Body of pancreas (tissue), 4 donors: ENCODE measurements at regions not wholly inside any gene's neighbourhood (a gene's known extent, or its start where the extent isn't known, plus 50 kb on each side); places are given as distances from the start of the nearest gene placed in this dataset.
A peak's percentile ranks its signal among the peaks of the same experiment; 100 is the strongest.

ENCODE experiments used
- ATAC-seq: fragments of 150-250 bp; one replicate; pipeline ENCODE4 v1.9.1; 2016
- DNase-seq, 4 donors: peaks; one replicate each; pipeline ENCODE4 v3.0.0-alpha.2; 2019
- H3K27ac ChIP-seq, 4 donors: fragments of 200-600 bp; sonication (generic); 1 replicate in 3 of 4; 2 replicates in 1 of 4; pipeline versions ENCODE4 v1.5.1 to v1.6.1; 2016 to 2019; ENCODE audit warnings: mild to moderate bottlenecking in 1 of 4, mixed read lengths in 1 of 4, moderate library complexity in 1 of 4
- H3K27me3 ChIP-seq, 2 donors: fragments of 200-600 bp; sonication (generic); one replicate each; pipeline ENCODE4 v1.6.0; 2016; ENCODE audit warnings: mild to moderate bottlenecking in 1 of 2
- H3K36me3 ChIP-seq, 2 donors: fragments of 200-600 bp; sonication (generic); replicated peaks in 1 of 2; 2 replicates each; pipeline ENCODE4 v1.5.1; 2016; ENCODE audit warnings: low read depth in 2 of 2; ENCODE audit not compliant: insufficient read depth in 1 of 2
- H3K4me1 ChIP-seq: fragments of 200-600 bp; sonication (generic); one replicate; pipeline ENCODE4 v1.6.0; 2016
- H3K4me3 ChIP-seq, 2 donors: fragments of 200-600 bp; sonication (generic); 1 replicate in 1 of 2; 2 replicates in 1 of 2; pipeline ENCODE4 v1.5.1; 2016 to 2019
- H3K9me3 ChIP-seq, 3 donors: fragments of 200-600 bp; sonication (generic); 1 replicate in 2 of 3; 2 replicates in 1 of 3; pipeline ENCODE4 v1.5.1; 2016
- POLR2A ChIP-seq, 3 donors: fragments of 450-650 bp; IDR thresholded peaks; one replicate each; pipeline ENCODE4 v1.6.1; 2016; ENCODE audit warnings: antibody characterized with exemption in 3 of 3, mild to moderate bottlenecking in 2 of 3
- WGBS, 2 donors: methylation state at CpG; one replicate each; pipeline ENCODE4 v1.1.5; 2017; 5-methylcytosine and 5-hydroxymethylcytosine counted together
- intact Hi-C: fragments of 100-400 bp; cut with DNase I; formaldehyde crosslinking; loops from one replicate; pipeline ENCODE4 v1.15.1; 2023
- TF ChIP-seq, protein P1 (sequence below), 7 experiments: fragments of 450-650 bp in 4 of 7; fragments of 200-600 bp in 3 of 7; sonication (generic) in 3 of 7; IDR thresholded peaks; one replicate each; pipeline ENCODE4 v1.5.1; 2016 to 2019; ENCODE audit warnings: antibody characterized with exemption in 7 of 7

DNA sequence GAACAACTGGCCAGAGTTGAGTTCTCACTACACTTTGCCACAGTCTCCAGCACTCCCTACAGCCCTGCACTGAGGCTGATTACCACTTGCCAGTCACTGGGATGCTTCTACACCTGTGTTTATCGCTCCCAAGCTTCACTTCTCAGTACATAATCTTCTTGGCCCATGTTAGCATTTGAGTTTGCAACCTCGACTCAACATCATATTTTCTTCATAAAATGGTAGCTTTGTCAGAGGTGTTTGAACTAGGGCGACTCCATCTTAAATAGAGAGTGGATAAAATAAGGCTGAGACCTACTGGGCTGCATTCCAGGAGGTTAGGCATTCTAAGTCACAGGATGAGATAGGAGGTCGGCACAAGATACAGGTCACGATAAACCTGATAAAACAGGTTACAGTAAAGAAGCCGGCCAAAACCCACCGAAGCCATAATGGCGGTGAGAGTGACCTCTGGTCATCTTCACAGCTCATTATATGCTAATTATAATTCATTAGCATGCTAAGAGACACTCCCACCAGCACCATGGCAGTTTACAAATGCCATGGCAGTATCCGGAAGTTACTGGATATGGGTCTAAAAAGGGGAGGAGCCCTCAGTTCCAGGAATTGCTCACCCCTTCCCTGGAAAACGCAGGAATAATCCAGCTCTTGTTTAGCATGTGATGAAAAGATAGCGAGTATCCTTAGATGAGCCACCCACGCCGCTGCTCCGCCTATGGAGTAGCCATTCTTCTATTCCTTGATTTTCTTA, 105.8 kb upstream of the KLF6 start:
- Histone ChIP-seq H3K4me1 (peaks cover 30% of the 10 kb centered on the region), H3K36me3 (no peaks in the 10 kb centered on the region), H3K27ac (peak overlapping the region in 2 of 4 donors; percentile 23 to 30), H3K27me3 (no peaks in the 10 kb centered on the region), H3K4me3 (no peak overlapping the region), H3K9me3 (no peaks in the 10 kb centered on the region)
- DNase-seq (no peak), ATAC-seq (no peak)
- WGBS, 2 donors: 78 to 83% methylated on average over 14 of the region's 14 CpGs
- no peak for TF ChIP-seq POLR2A (IDR thresholded peaks at IDR 0.05)
- TF ChIP-seq, protein P1, sequence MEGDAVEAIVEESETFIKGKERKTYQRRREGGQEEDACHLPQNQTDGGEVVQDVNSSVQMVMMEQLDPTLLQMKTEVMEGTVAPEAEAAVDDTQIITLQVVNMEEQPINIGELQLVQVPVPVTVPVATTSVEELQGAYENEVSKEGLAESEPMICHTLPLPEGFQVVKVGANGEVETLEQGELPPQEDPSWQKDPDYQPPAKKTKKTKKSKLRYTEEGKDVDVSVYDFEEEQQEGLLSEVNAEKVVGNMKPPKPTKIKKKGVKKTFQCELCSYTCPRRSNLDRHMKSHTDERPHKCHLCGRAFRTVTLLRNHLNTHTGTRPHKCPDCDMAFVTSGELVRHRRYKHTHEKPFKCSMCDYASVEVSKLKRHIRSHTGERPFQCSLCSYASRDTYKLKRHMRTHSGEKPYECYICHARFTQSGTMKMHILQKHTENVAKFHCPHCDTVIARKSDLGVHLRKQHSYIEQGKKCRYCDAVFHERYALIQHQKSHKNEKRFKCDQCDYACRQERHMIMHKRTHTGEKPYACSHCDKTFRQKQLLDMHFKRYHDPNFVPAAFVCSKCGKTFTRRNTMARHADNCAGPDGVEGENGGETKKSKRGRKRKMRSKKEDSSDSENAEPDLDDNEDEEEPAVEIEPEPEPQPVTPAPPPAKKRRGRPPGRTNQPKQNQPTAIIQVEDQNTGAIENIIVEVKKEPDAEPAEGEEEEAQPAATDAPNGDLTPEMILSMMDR (IDR thresholded peaks at IDR 0.05): no peak
- intact Hi-C loops: no loop called here

DNA sequence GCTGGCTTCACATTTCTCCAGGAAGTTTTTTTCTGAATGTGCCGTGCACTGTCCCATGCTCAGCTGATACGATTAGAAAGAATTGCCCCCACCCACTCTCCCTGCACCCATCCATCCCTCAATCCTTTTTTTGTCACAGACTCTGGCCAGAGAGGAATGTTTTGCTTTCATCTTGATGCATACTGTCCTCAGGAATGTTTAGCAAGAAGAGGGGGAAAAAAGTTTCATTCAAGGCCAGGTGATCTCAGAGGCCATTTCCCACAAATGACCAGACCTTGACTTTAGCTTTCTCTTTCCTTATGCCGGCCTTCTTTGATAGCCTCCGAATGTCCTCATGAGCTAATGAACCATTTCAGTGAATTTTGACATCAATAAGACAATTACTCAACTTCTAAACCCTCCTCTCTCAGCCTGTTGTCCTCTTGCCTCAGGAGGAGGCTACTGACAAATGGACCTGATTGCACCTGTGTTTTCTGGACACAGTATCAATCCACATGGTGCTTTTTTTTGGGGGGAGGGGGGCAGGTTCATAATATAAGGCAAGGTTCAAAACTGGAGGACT, 105.0 kb upstream of the KLF6 start:
- ATAC-seq (peak; percentile 7), DNase-seq (peak in 1 of 4 donors; percentile 43)
- TF ChIP-seq POLR2A (IDR thresholded peaks at IDR 0.05): no peak
- TF ChIP-seq, protein P1 (IDR thresholded peaks at IDR 0.05): no peak
- H3K4me3 ChIP-seq: no peak overlapping the region
- H3K4me1 ChIP-seq: peaks cover 36% of the 10 kb centered on the region
- peak overlapping the region in 2 of 4 donors; percentile 23 to 30 for H3K27ac ChIP-seq
- 35 to 37% methylated on average over 4 of the region's 4 CpGs for WGBS, 2 donors
- no peaks in the 10 kb centered on the region for H3K27me3 ChIP-seq
- no peaks in the 10 kb centered on the region for H3K36me3 ChIP-seq
- intact Hi-C loops: no loop called here
- H3K9me3 ChIP-seq: no peaks in the 10 kb centered on the region

DNA sequence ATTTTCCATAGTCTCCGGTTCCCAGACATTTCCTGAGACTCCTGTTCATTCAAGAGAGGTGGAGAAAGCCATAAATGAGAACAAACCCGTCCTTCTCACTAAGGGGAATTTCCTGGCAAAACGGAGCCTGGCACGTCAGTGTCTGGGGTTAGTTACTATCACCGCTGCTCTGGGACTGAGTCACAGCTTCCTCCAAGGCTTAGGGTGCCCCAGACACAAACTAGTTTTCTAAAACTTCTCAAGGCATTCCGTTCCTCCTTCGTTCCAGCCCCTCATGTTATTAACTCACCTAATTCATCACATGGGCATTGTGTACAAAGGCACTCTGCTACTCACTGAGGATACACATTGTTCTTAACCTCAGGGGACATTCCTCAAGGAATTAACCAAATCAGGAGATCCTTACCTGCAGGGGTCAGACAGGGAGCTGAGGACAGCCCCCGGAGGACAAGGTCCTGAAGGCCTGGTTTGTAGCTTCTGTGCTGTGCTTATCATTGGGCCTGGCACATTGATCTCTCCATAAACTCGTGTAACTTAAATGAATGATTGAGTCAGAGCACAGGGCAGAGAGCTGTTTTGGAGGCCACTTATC, 103.0 kb upstream of the KLF6 start:
- no peak overlapping the region for H3K4me3 ChIP-seq
- peak in 2 of 4 donors; percentile 20 to 59 for DNase-seq
- peaks cover 36% of the 10 kb centered on the region for H3K4me1 ChIP-seq
- H3K27me3 ChIP-seq: no peaks in the 10 kb centered on the region
- no peaks in the 10 kb centered on the region for H3K9me3 ChIP-seq
- 43 to 53% methylated on average over 9 of the region's 9 CpGs for WGBS, 2 donors
- H3K36me3 ChIP-seq: no peaks in the 10 kb centered on the region
- peak overlapping the region; percentile 48 to 94 (median 88) for H3K27ac ChIP-seq
- intact Hi-C loops: no loop called here
- no peak for ATAC-seq
- TF ChIP-seq, protein P1 (IDR thresholded peaks at IDR 0.05): no peak
- peak in 1 of 3 donors; percentile 13 for TF ChIP-seq POLR2A (IDR thresholded peaks at IDR 0.05)

GRCh38 chr10:3887404-3887803, 102.4 kb upstream of the KLF6 start:
- Histone ChIP-seq H3K4me1 (peaks cover 36% of the 10 kb centered on the region), H3K27me3 (no peaks in the 10 kb centered on the region), H3K4me3 (no peak overlapping the region), H3K9me3 (no peaks in the 10 kb centered on the region), H3K36me3 (no peaks in the 10 kb centered on the region), H3K27ac (peak overlapping the region; percentile 83 to 94 (median 88))
- 70 to 90% methylated on average over 7 of the region's 7 CpGs for WGBS, 2 donors
- intact Hi-C loops: no loop called here
- TF ChIP-seq, protein P1 (IDR thresholded peaks at IDR 0.05): no peak
- no peak for TF ChIP-seq POLR2A (IDR thresholded peaks at IDR 0.05)
- DNase-seq: peak; percentile 18 to 34 (median 24)
- no peak for ATAC-seq
